H7 (cell line): ENCODE measurements at regions not wholly inside any gene's neighbourhood (a gene's known extent, or its start where the extent isn't known, plus 50 kb on each side); places are given as distances from the start of the nearest gene placed in this dataset.

Source experiments
- DNase-seq: peaks from one replicate; pipeline ENCODE4 v3.0.0; 2012
- H3K27me3 ChIP-seq: 2 replicates; pipeline ENCODE4 v1.6.0; 2011; ENCODE audit warnings: mild to moderate bottlenecking, low read length; ENCODE audit not compliant: control insufficient read depth, insufficient read depth
- H3K36me3 ChIP-seq: replicated peaks from 2 replicates; pipeline ENCODE4 v1.5.1; 2011; ENCODE audit warnings: low read length; ENCODE audit not compliant: control insufficient read depth, insufficient read depth
- H3K4me3 ChIP-seq: 2 replicates; pipeline ENCODE4 v1.5.1; 2011; ENCODE audit warnings: low read depth, mild to moderate bottlenecking, control low read depth, low read length, moderate library complexity; ENCODE audit not compliant: insufficient read depth

GRCh38 chr9:103881419-103881818 is 212.7 kb upstream of the SMC2 start:
- H3K36me3 ChIP-seq: no peaks in the 10 kb centered on the region
- no peak overlapping the region for H3K4me3 ChIP-seq
- no peak for DNase-seq
- H3K27me3 ChIP-seq: no peaks in the 10 kb centered on the region

GRCh38 chr9:103889989-103890388 is 204.1 kb upstream of the SMC2 start:
- no peaks in the 10 kb centered on the region for H3K36me3 ChIP-seq
- no peaks in the 10 kb centered on the region for H3K27me3 ChIP-seq
- no peak overlapping the region for H3K4me3 ChIP-seq
- no peak for DNase-seq

GRCh38 chr9:103894184-103894583 is 199.9 kb upstream of the SMC2 start:
- H3K36me3 ChIP-seq: no peaks in the 10 kb centered on the region
- H3K4me3 ChIP-seq: no peak overlapping the region

GRCh38 chr9:103898550-103898949 is 195.6 kb upstream of the SMC2 start:
- Histone ChIP-seq H3K27me3 (no peaks in the 10 kb centered on the region), H3K36me3 (no peaks in the 10 kb centered on the region), H3K4me3 (no peak overlapping the region)
- no peak for DNase-seq

More at GRCh38 chr9:103894184-103894583, 199.9 kb upstream of the SMC2 start:
- no peaks in the 10 kb centered on the region for H3K27me3 ChIP-seq
- no peak for DNase-seq

- no peak overlapping the region for H3K4me3 ChIP-seq
- no peak for DNase-seq
- no peaks in the 10 kb centered on the region for H3K27me3 ChIP-seq
- H3K36me3 ChIP-seq: no peaks in the 10 kb centered on the region
Measured at GRCh38 chr9:103899866-103900265, 194.2 kb upstream of the SMC2 start.

GRCh38 chr9:103900466-103900865 is 193.6 kb upstream of the SMC2 start:
- no peak for DNase-seq
- Histone ChIP-seq H3K4me3 (no peak overlapping the region), H3K27me3 (no peaks in the 10 kb centered on the region), H3K36me3 (no peaks in the 10 kb centered on the region)

- Histone ChIP-seq H3K27me3 (no peaks in the 10 kb centered on the region), H3K36me3 (no peaks in the 10 kb centered on the region), H3K4me3 (no peak overlapping the region)
- DNase-seq: no peak
Measured at GRCh38 chr9:103902263-103902662, 191.8 kb upstream of the SMC2 start.

GRCh38 chr9:103904242-103904641 is 189.9 kb upstream of the SMC2 start:
- no peaks in the 10 kb centered on the region for H3K36me3 ChIP-seq
- DNase-seq: no peak
- H3K4me3 ChIP-seq: no peak overlapping the region
- H3K27me3 ChIP-seq: no peaks in the 10 kb centered on the region

- H3K4me3 ChIP-seq: no peak overlapping the region
- H3K27me3 ChIP-seq: no peaks in the 10 kb centered on the region
- DNase-seq: no peak
- no peaks in the 10 kb centered on the region for H3K36me3 ChIP-seq
Measured at GRCh38 chr9:103913899-103914298, 180.2 kb upstream of the SMC2 start.

GRCh38 chr9:103919605-103920209 is 174.4 kb upstream of the SMC2 start:
- no peaks in the 10 kb centered on the region for H3K36me3 ChIP-seq

GRCh38 chr9:103928442-103928841 is 165.7 kb upstream of the SMC2 start:
- Histone ChIP-seq H3K27me3 (no peaks in the 10 kb centered on the region), H3K4me3 (no peak overlapping the region), H3K36me3 (no peaks in the 10 kb centered on the region)
- no peak for DNase-seq

More at GRCh38 chr9:103919605-103920209, 174.4 kb upstream of the SMC2 start:
- H3K27me3 ChIP-seq: no peaks in the 10 kb centered on the region
- DNase-seq: no peak
- no peak overlapping the region for H3K4me3 ChIP-seq

- Histone ChIP-seq H3K4me3 (no peak overlapping the region), H3K27me3 (no peaks in the 10 kb centered on the region), H3K36me3 (no peaks in the 10 kb centered on the region)
- DNase-seq: no peak
Measured at GRCh38 chr9:103941104-103941503, 153.0 kb upstream of the SMC2 start.

GRCh38 chr9:103942200-103942599 is 151.9 kb upstream of the SMC2 start:
- no peaks in the 10 kb centered on the region for H3K36me3 ChIP-seq
- no peak for DNase-seq
- no peaks in the 10 kb centered on the region for H3K27me3 ChIP-seq
- H3K4me3 ChIP-seq: no peak overlapping the region

GRCh38 chr9:103942651-103943050 is 151.5 kb upstream of the SMC2 start:
- Histone ChIP-seq H3K36me3 (no peaks in the 10 kb centered on the region), H3K4me3 (no peak overlapping the region), H3K27me3 (no peaks in the 10 kb centered on the region)
- no peak for DNase-seq

GRCh38 chr9:103949096-103949495 is 145.0 kb upstream of the SMC2 start:
- no peak for DNase-seq
- Histone ChIP-seq H3K36me3 (no peaks in the 10 kb centered on the region), H3K4me3 (no peak overlapping the region), H3K27me3 (no peaks in the 10 kb centered on the region)

GRCh38 chr9:103977163-103977562 is 116.9 kb upstream of the SMC2 start:
- Histone ChIP-seq H3K27me3 (no peaks in the 10 kb centered on the region), H3K4me3 (no peak overlapping the region), H3K36me3 (no peaks in the 10 kb centered on the region)
- no peak for DNase-seq
